HG03520 (cell line): ENCODE measurements at regions not wholly inside any gene's neighbourhood (a gene's known extent, or its start where the extent isn't known, plus 50 kb on each side); places are given as distances from the start of the nearest gene placed in this dataset.

ENCODE experiments used
- ATAC-seq: cut with Tn5 transposase; IDR thresholded peaks from one replicate; pipeline ENCODE4 v1.9.1; 2021; ENCODE audit warnings: mild to moderate bottlenecking, moderate library complexity; ENCODE audit not compliant: unreplicated experiment

- ATAC-seq = no peak
Observed at GRCh38 chr5:159833846-159834245, 82.4 kb upstream of the ADRA1B start.

GRCh38 chr5:159835548-159835947 lies 80.7 kb upstream of the ADRA1B start:
- ATAC-seq = no peak

GRCh38 chr5:159836691-159837090 lies 79.6 kb upstream of the ADRA1B start:
- no peak for ATAC-seq

- no peak for ATAC-seq
Observed at GRCh38 chr5:159837860-159838259, 78.4 kb upstream of the ADRA1B start.

- no peak for ATAC-seq
Observed at GRCh38 chr5:159838551-159839222, 77.6 kb upstream of the ADRA1B start.

GRCh38 chr5:159844267-159845121 lies 71.8 kb upstream of the ADRA1B start:
- no peak for ATAC-seq

- no peak for ATAC-seq
Observed at GRCh38 chr5:159849437-159850083, 66.7 kb upstream of the ADRA1B start.

- no peak for ATAC-seq
Observed at GRCh38 chr5:159850160-159850559, 66.1 kb upstream of the ADRA1B start.

- no peak for ATAC-seq
Observed at GRCh38 chr5:159851053-159851452, 65.2 kb upstream of the ADRA1B start.

- ATAC-seq = no peak
Observed at GRCh38 chr5:159854916-159855315, 61.4 kb upstream of the ADRA1B start.

GRCh38 chr5:159855476-159856191 lies 60.6 kb upstream of the ADRA1B start:
- ATAC-seq = no peak

GRCh38 chr5:159858871-159859270 lies 57.4 kb upstream of the ADRA1B start:
- no peak for ATAC-seq

GRCh38 chr5:159861086-159861485 lies 55.2 kb upstream of the ADRA1B start:
- ATAC-seq = no peak

- ATAC-seq = peak; percentile 58
Observed at GRCh38 chr5:159864885-159865691, 51.2 kb upstream of the ADRA1B start.

GRCh38 chr5:159866093-159866492 lies 50.2 kb upstream of the ADRA1B start:
- no peak for ATAC-seq
